HG03280 (cell line): ENCODE measurements at regions not wholly inside any gene's neighbourhood (a gene's known extent, or its start where the extent isn't known, plus 50 kb on each side); places are given as distances from the start of the nearest gene placed in this dataset.
"Not testable (repeated sequence)": the region's sequence is repeated elsewhere in the genome, so short reads cannot be mapped to it uniquely, and the experiment has no call there.

ENCODE experiments used
- ATAC-seq: cut with Tn5 transposase; IDR thresholded peaks from one replicate; pipeline ENCODE4 v1.9.1; 2021; ENCODE audit warnings: mild to moderate bottlenecking, moderate library complexity; ENCODE audit not compliant: unreplicated experiment

- ATAC-seq = no peak
Observed at GRCh38 chr13:34159946-34160345, 342.0 kb downstream of the RFC3 start.

GRCh38 chr13:34161931-34162543 is 344.1 kb downstream of the RFC3 start:
- no peak for ATAC-seq

- no peak for ATAC-seq
Observed at GRCh38 chr13:34162544-34162933, 344.6 kb downstream of the RFC3 start.

- no peak for ATAC-seq
Observed at GRCh38 chr13:34164582-34164981, 346.6 kb downstream of the RFC3 start.

- ATAC-seq = no peak
Observed at GRCh38 chr13:34165158-34165557, 347.2 kb downstream of the RFC3 start.

GRCh38 chr13:34166406-34166805 is 348.5 kb downstream of the RFC3 start:
- no peak for ATAC-seq

GRCh38 chr13:34167347-34167746 is 349.4 kb downstream of the RFC3 start:
- ATAC-seq = no peak

- no peak for ATAC-seq
Observed at GRCh38 chr13:34172048-34172447, 354.1 kb downstream of the RFC3 start.

- ATAC-seq = no peak
Observed at GRCh38 chr13:34174671-34175145, 356.8 kb downstream of the RFC3 start.

- no peak for ATAC-seq
Observed at GRCh38 chr13:34175551-34175950, 357.6 kb downstream of the RFC3 start.

GRCh38 chr13:34176633-34177032 is 358.7 kb downstream of the RFC3 start:
- no peak for ATAC-seq

GRCh38 chr13:34179481-34179880 is 361.5 kb downstream of the RFC3 start:
- no peak for ATAC-seq

- ATAC-seq = no peak
Observed at GRCh38 chr13:34179927-34180326, 362.0 kb downstream of the RFC3 start.

GRCh38 chr13:34181256-34181655 is 363.3 kb downstream of the RFC3 start:
- ATAC-seq = not testable (repeated sequence)

- no peak for ATAC-seq
Observed at GRCh38 chr13:34189946-34190345, 372.0 kb downstream of the RFC3 start.

GRCh38 chr13:34201050-34201913 is 383.3 kb downstream of the RFC3 start:
- no peak for ATAC-seq

GRCh38 chr13:34207334-34207733 is 389.4 kb downstream of the RFC3 start:
- no peak for ATAC-seq

- no peak for ATAC-seq
Observed at GRCh38 chr13:34207872-34208271, 389.9 kb downstream of the RFC3 start.

- ATAC-seq = no peak
Observed at GRCh38 chr13:34208336-34208735, 390.4 kb downstream of the RFC3 start.

- ATAC-seq = no peak
Observed at GRCh38 chr13:34210341-34210740, 392.4 kb downstream of the RFC3 start.

GRCh38 chr13:34214686-34215085 is 396.7 kb downstream of the RFC3 start:
- no peak for ATAC-seq

- no peak for ATAC-seq
Observed at GRCh38 chr13:34216256-34216655, 398.3 kb downstream of the RFC3 start.
